ENCODE measurements at regions not wholly inside any gene's neighbourhood (a gene's known extent, or its start where the extent isn't known, plus 50 kb on each side); places are given as distances from the start of the nearest gene placed in this dataset.
"Not testable (repeated sequence)": the region's sequence is repeated elsewhere in the genome, so short reads cannot be mapped to it uniquely, and the experiment has no call there.

- DNase-seq = not testable (repeated sequence)
Observed at GRCh38 chr2:110394769-110395168, 77.8 kb downstream of the LIMS4 start.

DNA sequence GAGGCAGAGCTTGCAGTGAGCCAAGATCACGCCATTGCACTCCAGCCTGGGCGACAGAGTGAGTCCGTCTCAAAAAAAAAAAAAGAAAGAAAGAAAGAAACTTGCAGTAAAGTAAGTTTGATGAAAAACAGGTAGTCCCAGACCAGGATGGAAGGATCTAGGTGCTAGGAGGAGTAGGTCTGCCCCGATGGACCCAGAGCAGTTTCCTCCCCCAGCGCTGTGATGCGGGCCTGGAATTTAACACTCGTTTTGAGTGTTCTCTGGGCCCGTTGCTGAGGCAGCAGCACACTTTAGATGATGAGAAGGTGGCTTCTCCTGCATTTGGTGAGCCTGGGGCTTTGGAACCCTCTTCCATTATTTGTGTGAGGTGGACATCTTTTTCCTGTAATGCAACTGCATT is 80.2 kb downstream of the LIMS4 start:
- not testable (repeated sequence) for DNase-seq

DNA sequence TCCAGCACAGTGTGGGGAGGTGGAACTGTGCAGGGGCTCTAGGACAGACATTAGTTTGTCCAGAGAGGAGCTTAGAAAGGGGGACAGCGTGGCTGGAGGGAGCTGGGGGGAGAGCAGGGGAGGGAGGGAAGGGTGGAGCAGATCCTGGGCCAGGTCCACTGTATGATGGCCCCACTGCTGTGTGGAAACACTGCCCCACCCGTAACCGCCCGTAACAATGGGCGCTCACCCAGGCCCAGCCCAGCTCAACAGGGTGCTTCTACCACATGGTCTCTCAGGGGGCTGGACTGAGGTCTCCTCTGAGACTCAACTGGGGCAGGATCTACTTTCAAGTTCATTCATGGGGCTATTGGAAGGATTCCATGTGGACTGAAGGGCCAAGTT is 81.6 kb downstream of the LIMS4 start:
- DNase-seq = not testable (repeated sequence)

DNA sequence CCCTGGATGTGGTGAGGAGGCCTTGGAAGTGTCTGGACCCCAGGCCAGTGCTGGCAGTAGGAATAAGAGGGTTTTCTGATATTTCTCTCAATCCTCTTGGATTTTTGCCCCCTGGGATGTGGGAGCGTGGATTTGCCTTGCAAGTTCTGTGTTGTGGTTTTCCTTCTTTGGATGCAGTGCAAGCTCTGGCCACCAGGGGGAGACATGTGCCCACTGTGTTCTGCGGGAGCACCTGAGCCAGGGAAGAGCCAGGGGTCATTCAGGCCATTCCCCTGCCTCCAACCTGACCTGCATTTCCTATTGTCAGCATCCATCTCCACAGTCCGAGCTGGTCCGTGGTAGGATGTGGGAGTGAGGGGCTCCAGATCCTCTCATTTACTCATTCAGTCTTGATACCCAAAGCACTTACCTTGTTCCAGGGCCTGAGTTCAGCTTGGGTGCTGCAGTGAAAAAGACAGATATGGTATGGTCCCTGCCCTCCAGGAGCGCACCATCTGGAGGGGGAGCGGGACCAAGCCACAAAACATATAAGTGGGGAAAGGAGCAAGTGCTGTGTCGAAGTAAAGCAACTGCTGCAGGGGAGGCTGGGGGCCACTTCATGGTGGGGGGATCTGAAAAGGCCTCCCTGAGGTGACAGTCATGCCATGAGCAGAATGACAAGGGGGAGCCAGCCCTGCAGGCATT is 82.1 kb downstream of the LIMS4 start:
- peak; percentile 15 for DNase-seq

DNA sequence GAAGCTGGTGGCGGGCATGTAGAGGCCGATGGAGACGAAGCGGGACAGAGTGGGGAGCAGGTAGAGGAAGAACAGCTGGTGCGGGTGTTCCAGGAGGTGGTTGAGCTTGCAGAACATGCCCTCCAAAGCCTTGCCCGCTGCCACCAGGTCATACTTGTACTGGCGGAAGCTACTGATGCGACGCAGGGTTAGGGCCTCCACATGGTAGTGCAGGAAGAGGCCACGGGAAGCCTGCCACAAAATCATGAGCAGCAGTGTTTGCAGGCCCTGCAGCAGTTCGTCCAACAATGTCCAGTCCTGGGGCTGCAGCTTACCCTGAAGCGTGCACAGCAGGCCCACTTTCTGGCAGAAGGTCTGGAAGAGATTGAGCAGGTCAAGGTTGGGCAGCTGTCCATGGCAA is 85.6 kb downstream of the LIMS4 start:
- DNase-seq = not testable (repeated sequence)

DNA sequence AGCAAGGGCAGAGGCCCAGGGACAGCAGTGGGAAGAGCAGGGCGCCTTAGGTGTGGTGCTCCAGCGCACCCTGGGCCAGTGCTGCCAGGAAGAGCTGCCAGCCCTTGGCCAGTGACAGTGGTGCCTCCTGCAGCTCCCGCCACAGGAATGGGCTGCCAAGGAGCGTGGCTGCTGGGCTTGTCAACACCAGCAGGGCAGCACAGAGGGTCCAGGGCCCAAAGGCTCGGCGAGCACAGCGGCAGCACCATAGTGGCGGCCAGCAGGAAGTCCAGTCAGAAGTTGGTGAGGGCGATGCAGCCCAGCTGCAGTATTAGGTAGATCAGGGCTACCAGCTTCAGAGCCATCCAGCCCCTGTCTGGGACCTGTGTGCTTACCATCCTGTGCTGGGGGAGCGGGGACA is 86.1 kb downstream of the LIMS4 start:
- not testable (repeated sequence) for DNase-seq

DNA sequence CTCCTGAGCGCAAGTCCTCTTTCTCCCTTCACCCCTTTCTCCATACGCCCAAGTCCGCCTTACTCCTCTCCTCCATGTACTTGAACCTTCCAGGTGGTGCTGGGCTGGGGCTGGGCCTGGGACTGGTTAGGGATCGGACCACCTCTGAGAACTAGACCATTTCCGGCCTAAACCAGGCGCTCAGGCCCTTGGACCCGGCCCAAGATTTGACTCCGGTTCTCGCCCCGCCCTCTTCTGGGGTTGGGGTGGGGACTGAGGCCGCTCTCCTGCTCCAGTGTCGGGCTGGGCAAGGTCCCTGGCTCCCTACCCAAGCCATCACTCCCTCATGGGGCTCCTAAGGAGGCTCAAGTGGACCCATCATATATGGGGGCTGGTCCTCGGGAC is 87.9 kb downstream of the LIMS4 start:
- not testable (repeated sequence) for DNase-seq

DNA sequence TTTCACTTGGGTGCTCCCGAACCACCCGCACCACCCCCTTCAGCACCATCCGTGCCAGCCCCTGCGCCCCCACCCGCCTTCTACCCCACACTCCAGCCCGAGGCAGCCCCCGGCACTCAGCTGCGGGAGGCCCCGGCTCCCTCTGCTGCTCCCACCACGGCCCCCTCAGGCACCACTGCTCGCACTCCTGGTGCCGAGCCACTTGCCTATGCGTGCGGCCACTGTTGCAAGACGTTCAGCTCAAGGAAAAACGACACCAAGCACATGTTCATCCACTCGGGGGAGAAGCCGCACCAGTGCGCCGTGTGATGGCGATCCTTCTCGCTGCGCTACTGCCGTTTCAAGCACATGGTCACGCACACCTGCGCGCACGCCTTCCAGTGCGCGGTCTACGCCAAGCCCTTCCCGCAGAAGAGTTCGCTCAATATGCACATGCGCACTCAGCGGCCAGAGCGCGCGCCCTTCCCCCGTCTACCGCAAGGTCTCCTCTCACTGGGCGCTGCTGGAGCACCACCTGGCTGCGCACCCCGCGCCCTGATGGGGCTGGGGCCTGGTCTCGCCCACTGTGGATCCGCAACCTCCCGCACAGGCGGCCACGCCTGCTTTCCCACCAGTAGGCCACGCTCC is 88.4 kb downstream of the LIMS4 start:
- DNase-seq = not testable (repeated sequence)

DNA sequence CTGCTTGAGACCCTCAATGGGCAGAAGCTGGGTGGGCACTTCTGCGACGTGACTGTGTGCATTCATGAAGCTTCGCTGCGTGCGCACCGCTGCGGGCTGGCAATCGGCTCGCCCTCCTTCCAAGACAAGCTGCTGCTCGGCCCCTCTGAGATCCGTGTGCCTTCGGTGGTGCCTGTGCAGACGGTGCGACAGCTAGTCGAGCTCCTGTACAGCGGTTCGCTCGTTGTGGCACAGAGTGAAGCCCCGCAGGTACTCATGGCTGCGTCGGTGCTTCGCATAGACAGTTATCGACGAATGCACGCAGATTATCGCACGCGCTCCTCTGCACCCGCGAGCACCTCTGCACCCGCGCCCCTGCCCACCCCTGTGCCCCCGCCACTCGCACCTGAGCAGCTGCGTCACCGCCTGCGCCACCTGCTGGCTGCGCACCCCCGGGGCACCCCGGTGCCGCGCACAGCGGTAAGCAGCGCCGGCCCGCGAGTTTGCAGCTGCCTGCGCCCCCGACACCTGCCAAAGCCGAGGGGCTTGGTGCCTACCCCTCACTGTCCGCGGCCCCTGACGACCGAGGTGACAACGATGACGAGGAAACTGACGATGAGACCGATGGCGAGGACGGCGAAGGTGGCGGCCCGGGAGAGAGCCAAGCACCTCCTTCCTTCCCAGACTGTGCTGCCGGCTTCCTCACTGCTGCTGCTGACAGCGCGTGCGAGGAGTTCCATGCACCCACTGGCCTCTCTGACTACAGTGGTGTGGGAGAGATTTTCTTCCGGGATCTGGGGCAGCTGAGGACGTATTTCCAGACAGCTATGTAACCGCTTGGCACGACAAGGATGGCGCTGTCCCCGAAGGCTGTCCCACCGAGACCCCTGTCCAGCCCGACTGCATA is 89.2 kb downstream of the LIMS4 start:
- DNase-seq = not testable (repeated sequence)

DNA sequence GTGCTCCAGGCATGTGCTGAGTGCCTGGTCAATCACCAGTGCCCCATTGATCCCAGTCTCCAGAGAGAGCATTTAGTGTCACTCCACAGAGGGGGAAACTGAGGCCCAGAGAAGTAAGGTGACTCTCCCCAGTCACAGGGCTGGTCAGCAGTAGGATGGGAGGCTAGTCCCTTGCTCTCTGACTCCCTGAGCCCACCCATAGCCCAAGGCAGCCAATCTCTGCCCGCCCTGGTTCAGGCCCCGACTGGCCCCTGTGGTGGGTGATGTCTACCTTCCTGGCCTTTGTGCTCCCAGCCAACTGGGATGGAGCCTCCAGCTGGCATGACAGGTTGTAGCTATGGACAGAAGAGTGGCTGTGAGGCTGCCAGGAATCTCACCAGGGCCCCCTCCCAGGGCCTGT is 99.1 kb downstream of the LIMS4 start:
- not testable (repeated sequence) for DNase-seq

- not testable (repeated sequence) for DNase-seq
Observed at GRCh38 chr2:110371633-110372032, 101.0 kb downstream of the LIMS4 start.

DNA sequence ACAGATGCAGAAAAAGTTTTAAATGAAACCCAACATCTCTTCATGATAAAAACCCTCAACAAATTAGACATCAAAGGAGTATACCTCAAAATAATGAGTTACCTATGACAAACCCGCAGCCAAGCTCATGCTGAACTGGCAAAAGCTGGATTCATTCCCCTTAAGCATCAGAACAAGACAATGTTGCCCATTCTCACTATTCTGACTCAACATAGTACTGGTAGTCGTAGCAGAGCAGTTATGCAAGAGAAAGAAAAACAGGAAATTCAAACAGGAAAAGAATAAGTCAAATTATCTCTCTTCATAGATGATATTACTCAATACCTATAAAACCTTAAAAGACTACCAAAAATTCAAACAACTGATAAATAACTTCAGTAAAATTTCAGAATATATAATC is 115.0 kb downstream of the LIMS4 start:
- not testable (repeated sequence) for DNase-seq

GRCh38 chr2:110354294-110355018 is 118.2 kb downstream of the LIMS4 start:
- not testable (repeated sequence) for DNase-seq

DNA sequence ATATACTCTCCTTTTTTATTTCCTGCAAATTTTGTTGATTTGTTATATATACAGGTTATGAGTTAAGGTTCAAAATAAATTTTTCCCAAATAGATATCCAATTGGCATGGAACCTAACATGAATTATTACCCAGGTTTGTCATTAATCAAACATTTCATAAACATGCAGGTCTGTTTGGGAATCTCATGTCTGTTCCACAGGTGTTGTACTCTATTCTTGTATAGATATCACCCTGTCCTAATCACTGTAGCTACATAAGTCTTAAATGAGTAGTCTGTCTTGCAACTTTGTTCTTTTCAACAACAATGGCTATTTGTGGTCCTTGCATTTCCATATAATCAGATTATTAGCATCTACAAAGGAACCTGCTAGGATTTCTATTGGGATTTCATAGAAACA is 121.9 kb downstream of the LIMS4 start:
- DNase-seq = not testable (repeated sequence)

DNA sequence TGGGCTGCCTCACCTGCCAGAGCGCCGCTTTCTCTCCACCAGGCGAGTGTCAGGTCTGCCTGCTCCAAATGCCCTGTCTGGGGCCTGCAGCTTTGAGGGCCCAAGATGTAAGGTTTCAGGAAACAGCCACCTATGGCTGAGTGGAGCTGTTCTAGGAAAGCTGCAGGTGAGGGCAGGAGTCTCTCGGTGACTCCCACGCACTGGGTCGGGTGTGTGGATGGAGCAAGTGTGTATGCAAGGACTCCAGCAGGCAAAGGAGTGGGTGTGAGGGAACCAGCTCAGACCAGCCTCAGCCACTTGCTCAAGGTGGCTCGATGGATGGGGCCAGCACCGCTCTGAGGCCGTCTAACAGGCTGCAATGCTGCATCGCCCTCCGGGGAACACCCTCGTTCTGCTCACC is 123.7 kb downstream of the LIMS4 start:
- not testable (repeated sequence) for DNase-seq

GRCh38 chr2:110344405-110345035 is 128.1 kb downstream of the LIMS4 start:
- not testable (repeated sequence) for DNase-seq

GRCh38 chr2:110342077-110342476 is 129.7 kb upstream of the MTLN start:
- not testable (repeated sequence) for DNase-seq

DNA sequence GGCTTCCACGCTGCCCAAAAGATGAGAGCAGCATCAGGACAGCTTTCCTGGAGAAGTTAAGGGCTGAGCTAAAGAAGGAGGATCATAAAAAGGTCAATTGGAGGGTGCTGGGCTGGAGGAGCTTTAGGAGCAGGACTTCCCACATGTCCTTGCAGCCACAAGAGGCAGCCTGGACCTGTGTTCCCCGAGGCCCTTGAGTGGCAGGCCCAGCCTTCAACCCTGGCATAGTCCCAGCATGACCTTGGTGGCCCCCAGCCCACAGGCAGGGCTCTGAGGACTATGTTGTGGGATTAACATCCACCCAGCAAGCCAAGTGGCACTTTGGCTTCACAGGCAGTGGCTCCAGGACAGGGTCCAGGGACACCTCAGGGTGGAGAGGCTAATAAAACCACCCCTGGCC is 126.8 kb upstream of the MTLN start:
- DNase-seq = not testable (repeated sequence)

DNA sequence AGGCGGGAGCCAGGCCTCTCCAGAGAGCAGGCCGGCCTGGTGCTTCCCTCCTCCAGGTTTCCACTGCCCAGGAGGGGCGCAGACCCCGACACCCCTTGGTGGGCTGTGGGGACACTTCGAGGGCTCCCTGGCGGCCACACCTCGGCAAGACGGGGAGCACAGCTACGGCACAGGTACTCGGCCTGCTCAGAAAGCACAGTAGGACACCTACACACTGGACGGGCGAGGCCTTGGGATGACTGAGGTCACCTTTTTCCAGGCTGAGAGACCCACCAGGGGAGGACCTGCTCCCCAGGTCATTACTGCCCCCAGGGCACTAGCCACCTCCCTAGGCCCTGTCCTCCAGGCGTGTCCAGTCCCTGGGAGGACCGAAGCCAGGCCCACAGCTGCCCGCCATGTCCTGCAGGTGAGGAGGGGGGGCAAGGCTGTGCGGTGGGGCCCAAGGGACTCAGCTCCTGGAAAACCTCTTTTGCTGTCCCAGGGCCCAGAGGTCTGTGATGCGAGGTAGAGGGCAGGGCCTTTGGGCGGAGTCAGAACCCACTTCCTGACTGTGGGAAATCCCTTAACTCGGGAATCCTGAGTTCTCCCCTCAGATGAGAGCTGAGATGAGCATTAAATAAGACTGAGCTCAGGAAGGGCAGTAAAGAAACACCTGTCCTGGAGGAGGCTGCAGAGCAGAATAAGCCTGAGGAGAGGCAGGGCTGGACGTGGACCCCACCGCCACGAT is 126.1 kb upstream of the MTLN start:
- DNase-seq = not testable (repeated sequence)

- not testable (repeated sequence) for DNase-seq
Observed at GRCh38 chr2:110336071-110336470, 123.7 kb upstream of the MTLN start.

DNA sequence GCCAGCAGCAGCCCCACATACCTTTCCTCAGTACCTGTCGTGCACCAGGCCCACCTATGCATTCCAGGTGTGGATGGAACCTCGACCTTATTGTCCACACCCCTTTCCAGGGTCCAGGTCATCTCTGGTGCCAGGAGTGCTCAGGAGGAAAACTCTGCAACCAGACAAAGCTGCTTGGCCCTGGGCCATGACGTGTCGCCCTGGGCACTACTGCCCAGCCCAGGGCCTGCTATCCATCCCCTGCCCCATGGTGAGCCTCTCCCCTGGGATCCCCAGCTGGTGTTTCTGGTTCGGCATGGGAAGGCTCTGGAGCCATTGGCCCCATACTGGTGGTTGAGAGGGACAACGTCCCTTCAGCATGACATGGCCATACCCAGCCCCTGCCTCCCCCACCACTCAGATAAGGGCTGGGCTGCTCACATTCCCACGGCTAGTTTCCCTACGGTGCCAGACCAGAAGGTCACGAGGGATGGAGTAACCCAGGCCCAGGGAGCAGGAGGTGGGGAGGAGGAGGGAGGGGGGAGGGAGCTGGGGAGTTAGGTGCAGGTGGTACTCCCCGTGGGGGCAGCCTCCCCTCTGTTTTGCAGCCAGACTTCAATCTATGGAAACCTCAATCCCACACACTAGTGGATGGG is 123.2 kb upstream of the MTLN start:
- DNase-seq = not testable (repeated sequence)

Data from retina (tissue), 1 donor.